HG02798 (cell line): ENCODE measurements at regions not wholly inside any gene's neighbourhood (a gene's known extent, or its start where the extent isn't known, plus 50 kb on each side); places are given as distances from the start of the nearest gene placed in this dataset.

Experiments
- ATAC-seq: cut with Tn5 transposase; IDR thresholded peaks from one replicate; pipeline ENCODE4 v1.9.1; 2021; ENCODE audit warnings: mild to moderate bottlenecking; ENCODE audit not compliant: unreplicated experiment, poor library complexity

- ATAC-seq: no peak
Measured at GRCh38 chr21:35854281-35854680, 206.0 kb downstream of the SETD4 start.

- no peak for ATAC-seq
Measured at GRCh38 chr21:35853321-35854239, 206.7 kb downstream of the SETD4 start.

GRCh38 chr21:35852820-35853219 is 207.5 kb downstream of the SETD4 start:
- no peak for ATAC-seq

GRCh38 chr21:35850542-35851103 is 209.7 kb downstream of the SETD4 start:
- no peak for ATAC-seq

- ATAC-seq: no peak
Measured at GRCh38 chr21:35850029-35850428, 210.3 kb downstream of the SETD4 start.

GRCh38 chr21:35849144-35849543 is 211.2 kb downstream of the SETD4 start:
- ATAC-seq: no peak

GRCh38 chr21:35843911-35844667 is 216.2 kb downstream of the SETD4 start:
- ATAC-seq: no peak

GRCh38 chr21:35840949-35841348 is 219.4 kb downstream of the SETD4 start:
- ATAC-seq: no peak

- no peak for ATAC-seq
Measured at GRCh38 chr21:35840197-35840799, 220.0 kb downstream of the SETD4 start.

GRCh38 chr21:35838987-35839763 is 221.2 kb downstream of the SETD4 start:
- ATAC-seq: no peak

- no peak for ATAC-seq
Measured at GRCh38 chr21:35838350-35838749, 222.0 kb downstream of the SETD4 start.

GRCh38 chr21:35833991-35834390 is 226.3 kb downstream of the SETD4 start:
- ATAC-seq: no peak

GRCh38 chr21:35833388-35833787 is 226.9 kb downstream of the SETD4 start:
- no peak for ATAC-seq

GRCh38 chr21:35831230-35831629 is 229.1 kb downstream of the SETD4 start:
- ATAC-seq: no peak

- ATAC-seq: no peak
Measured at GRCh38 chr21:35829067-35829466, 231.3 kb downstream of the SETD4 start.

- no peak for ATAC-seq
Measured at GRCh38 chr21:35828161-35828560, 232.2 kb downstream of the SETD4 start.

GRCh38 chr21:35827004-35827403 is 233.3 kb downstream of the SETD4 start:
- no peak for ATAC-seq

GRCh38 chr21:35825370-35826353 is 234.7 kb downstream of the SETD4 start:
- no peak for ATAC-seq

GRCh38 chr21:35824136-35824535 is 236.2 kb downstream of the SETD4 start:
- no peak for ATAC-seq
